ENCODE measurements at regions not wholly inside any gene's neighbourhood (a gene's known extent, or its start where the extent isn't known, plus 50 kb on each side); places are given as distances from the start of the nearest gene placed in this dataset.
A peak's percentile ranks its signal among the peaks of the same experiment; 100 is the strongest.

GRCh38 chr6:33862536-33862935, 58.7 kb upstream of the MLN start:
- POLR2A ChIA-PET = interaction anchor here (1.6 to 3.0 kb wide), 2 partner anchors 42 to 52 kb away, joined by 4 to 13 read pairs; no protein-coding TSS in a partner anchor
- DNase-seq = no peak
- Histone ChIP-seq H3K27ac (ENCODE audit: insufficient read depth in 1 of 2, low read depth in 1 of 2, low read length in 2 of 2, poor library complexity in 1 of 2, severe bottlenecking in 2 of 2) (no peak overlapping the region), H3K4me3 (ENCODE audit: control insufficient read depth in 1 of 7, extremely low read depth in 1 of 7, insufficient read depth in 4 of 7, low read depth in 2 of 7, low read length in 6 of 7) (no peak overlapping the region), H3K4me1 (ENCODE audit: control extremely low read depth in 1 of 4, control insufficient read depth in 4 of 4, insufficient read depth in 4 of 4, low read length in 3 of 4) (peaks cover 2 to 33% (median 28%) of the 10 kb centered on the region in 4 experiments), H3K9me3 (ENCODE audit: control extremely low read depth in 1 of 5, control insufficient read depth in 4 of 5, insufficient read depth in 2 of 5, low read depth in 1 of 5, low read length in 4 of 5) (peaks cover 0 to 10% (median 8%) of the 10 kb centered on the region in 5 experiments), H3K27me3 (replicated peaks in 2 of 5; ENCODE audit: control insufficient read depth in 4 of 5, insufficient read depth in 5 of 5, low read length in 4 of 5) (peaks cover 0 to 29% (median 19%) of the 10 kb centered on the region in 5 experiments), H3K36me3 (ENCODE audit: control insufficient read depth in 4 of 4, insufficient read depth in 4 of 4, low read length in 3 of 4) (no peaks in the 10 kb centered on the region)
- WGBS (ENCODE audit: insufficient coverage) = 98% methylated on average over 4 of the region's 4 CpGs
- CTCF ChIA-PET = interaction anchor here (0.5 to 2.3 kb wide), 3 partner anchors 13 to 105 kb away, joined by 3 to 11 read pairs (median 3); no protein-coding TSS in a partner anchor

- DNase-seq = peak in 2 of 3 donors; percentile 39 to 44
- POLR2A ChIA-PET = interaction anchor here (1.6 to 3.0 kb wide), 2 partner anchors 43 to 53 kb away, joined by 4 to 13 read pairs; no protein-coding TSS in a partner anchor
- Histone ChIP-seq H3K9me3 (ENCODE audit: control extremely low read depth in 1 of 5, control insufficient read depth in 4 of 5, insufficient read depth in 2 of 5, low read depth in 1 of 5, low read length in 4 of 5) (peaks cover 0 to 10% (median 8%) of the 10 kb centered on the region in 5 experiments), H3K36me3 (ENCODE audit: control insufficient read depth in 4 of 4, insufficient read depth in 4 of 4, low read length in 3 of 4) (no peaks in the 10 kb centered on the region), H3K27me3 (replicated peaks in 2 of 5; ENCODE audit: control insufficient read depth in 4 of 5, insufficient read depth in 5 of 5, low read length in 4 of 5) (peaks cover 0 to 33% (median 19%) of the 10 kb centered on the region in 5 experiments), H3K4me1 (ENCODE audit: control extremely low read depth in 1 of 4, control insufficient read depth in 4 of 4, insufficient read depth in 4 of 4, low read length in 3 of 4) (peaks cover 2 to 41% (median 36%) of the 10 kb centered on the region in 4 experiments), H3K4me3 (ENCODE audit: control insufficient read depth in 1 of 7, extremely low read depth in 1 of 7, insufficient read depth in 4 of 7, low read depth in 2 of 7, low read length in 6 of 7) (no peak overlapping the region), H3K27ac (ENCODE audit: insufficient read depth in 1 of 2, low read depth in 1 of 2, low read length in 2 of 2, poor library complexity in 1 of 2, severe bottlenecking in 2 of 2) (no peak overlapping the region)
- WGBS (ENCODE audit: insufficient coverage) = 100% methylated on average over 1 of the region's 2 CpGs
- CTCF ChIA-PET = interaction anchor here (1.1 to 2.3 kb wide), 4 partner anchors 12 to 122 kb away, joined by 3 to 11 read pairs (median 6); no protein-coding TSS in a partner anchor
These were observed 57.9 kb upstream of the MLN start for GRCh38 chr6:33861722-33862121.

- ChIA-PET POLR2A (interaction anchor here (1.6 to 3.0 kb wide), 2 partner anchors 44 to 54 kb away, joined by 4 to 13 read pairs; no protein-coding TSS in a partner anchor), CTCF (interaction anchor here (0.8 to 2.3 kb wide), 9 partner anchors 12 to 122 kb away, joined by 3 to 11 read pairs (median 3); no protein-coding TSS in a partner anchor)
- WGBS (ENCODE audit: insufficient coverage) = 4% methylated on average over 5 of the region's 7 CpGs
- Histone ChIP-seq H3K27me3 (replicated peaks in 2 of 5; ENCODE audit: control insufficient read depth in 4 of 5, insufficient read depth in 5 of 5, low read length in 4 of 5) (peaks cover 0 to 34% (median 19%) of the 10 kb centered on the region in 5 experiments), H3K4me3 (ENCODE audit: control insufficient read depth in 1 of 7, extremely low read depth in 1 of 7, insufficient read depth in 4 of 7, low read depth in 2 of 7, low read length in 6 of 7) (no peak overlapping the region), H3K4me1 (ENCODE audit: control extremely low read depth in 1 of 4, control insufficient read depth in 4 of 4, insufficient read depth in 4 of 4, low read length in 3 of 4) (peaks cover 2 to 49% (median 44%) of the 10 kb centered on the region in 4 experiments), H3K27ac (ENCODE audit: insufficient read depth in 1 of 2, low read depth in 1 of 2, low read length in 2 of 2, poor library complexity in 1 of 2, severe bottlenecking in 2 of 2) (no peak overlapping the region), H3K9me3 (ENCODE audit: control extremely low read depth in 1 of 5, control insufficient read depth in 4 of 5, insufficient read depth in 2 of 5, low read depth in 1 of 5, low read length in 4 of 5) (peaks cover 0 to 3% (median 3%) of the 10 kb centered on the region in 5 experiments), H3K36me3 (ENCODE audit: control insufficient read depth in 4 of 4, insufficient read depth in 4 of 4, low read length in 3 of 4) (no peaks in the 10 kb centered on the region)
- DNase-seq = peak; percentile 86 to 98 (median 97)
These were observed 57.1 kb upstream of the MLN start for GRCh38 chr6:33860706-33861474.

- POLR2A ChIA-PET = interaction anchor here (3.0 kb wide), 1 partner anchor 45 kb away, joined by 13 read pairs; no protein-coding TSS in a partner anchor
- H3K27me3 ChIP-seq (replicated peaks in 2 of 5; ENCODE audit: control insufficient read depth in 4 of 5, insufficient read depth in 5 of 5, low read length in 4 of 5) = peaks cover 0 to 38% (median 16%) of the 10 kb centered on the region in 5 experiments
These were observed 56.2 kb upstream of the MLN start for GRCh38 chr6:33860006-33860405.

GRCh38 chr6:33858804-33859505, 55.2 kb upstream of the MLN start:
- DNase-seq = no peak
- H3K4me1 ChIP-seq (ENCODE audit: control extremely low read depth in 1 of 4, control insufficient read depth in 4 of 4, insufficient read depth in 4 of 4, low read length in 3 of 4) = peaks cover 2 to 66% (median 55%) of the 10 kb centered on the region in 4 experiments
- no peak overlapping the region for H3K27ac ChIP-seq (ENCODE audit: insufficient read depth in 1 of 2, low read depth in 1 of 2, low read length in 2 of 2, poor library complexity in 1 of 2, severe bottlenecking in 2 of 2)
- CTCF ChIA-PET = interaction anchor here (0.9 to 2.3 kb wide), 5 partner anchors 9 to 91 kb away, joined by 3 to 5 read pairs (median 3); no protein-coding TSS in a partner anchor
- WGBS (ENCODE audit: insufficient coverage) = 95% methylated on average over 14 of the region's 16 CpGs
- H3K9me3 ChIP-seq (ENCODE audit: control extremely low read depth in 1 of 5, control insufficient read depth in 4 of 5, insufficient read depth in 2 of 5, low read depth in 1 of 5, low read length in 4 of 5) = no peaks in the 10 kb centered on the region
- H3K4me3 ChIP-seq (ENCODE audit: control insufficient read depth in 1 of 7, extremely low read depth in 1 of 7, insufficient read depth in 4 of 7, low read depth in 2 of 7, low read length in 6 of 7) = no peak overlapping the region
- POLR2A ChIA-PET = no interaction called here
- peaks cover 0 to 48% (median 16%) of the 10 kb centered on the region in 5 experiments for H3K27me3 ChIP-seq (replicated peaks in 2 of 5; ENCODE audit: control insufficient read depth in 4 of 5, insufficient read depth in 5 of 5, low read length in 4 of 5)
- H3K36me3 ChIP-seq (ENCODE audit: control insufficient read depth in 4 of 4, insufficient read depth in 4 of 4, low read length in 3 of 4) = no peaks in the 10 kb centered on the region

More at GRCh38 chr6:33860006-33860405, 56.2 kb upstream of the MLN start:
- no peak overlapping the region for H3K27ac ChIP-seq (ENCODE audit: insufficient read depth in 1 of 2, low read depth in 1 of 2, low read length in 2 of 2, poor library complexity in 1 of 2, severe bottlenecking in 2 of 2)
- CTCF ChIA-PET = interaction anchor here (1.0 to 2.0 kb wide), 5 partner anchors 20 to 92 kb away, joined by 3 to 8 read pairs (median 3); no protein-coding TSS in a partner anchor
- no peak for DNase-seq
- no peaks in the 10 kb centered on the region for H3K9me3 ChIP-seq (ENCODE audit: control extremely low read depth in 1 of 5, control insufficient read depth in 4 of 5, insufficient read depth in 2 of 5, low read depth in 1 of 5, low read length in 4 of 5)
- peaks cover 2 to 58% (median 49%) of the 10 kb centered on the region in 4 experiments for H3K4me1 ChIP-seq (ENCODE audit: control extremely low read depth in 1 of 4, control insufficient read depth in 4 of 4, insufficient read depth in 4 of 4, low read length in 3 of 4)
- H3K4me3 ChIP-seq (ENCODE audit: control insufficient read depth in 1 of 7, extremely low read depth in 1 of 7, insufficient read depth in 4 of 7, low read depth in 2 of 7, low read length in 6 of 7) = no peak overlapping the region
- 100% methylated on average over 1 of the region's 6 CpGs for WGBS (ENCODE audit: insufficient coverage)
- H3K36me3 ChIP-seq (ENCODE audit: control insufficient read depth in 4 of 4, insufficient read depth in 4 of 4, low read length in 3 of 4) = no peaks in the 10 kb centered on the region

GRCh38 chr6:33857932-33858475, 54.2 kb upstream of the MLN start:
- H3K9me3 ChIP-seq (ENCODE audit: control extremely low read depth in 1 of 5, control insufficient read depth in 4 of 5, insufficient read depth in 2 of 5, low read depth in 1 of 5, low read length in 4 of 5) = no peaks in the 10 kb centered on the region
- H3K27ac ChIP-seq (ENCODE audit: insufficient read depth in 1 of 2, low read depth in 1 of 2, low read length in 2 of 2, poor library complexity in 1 of 2, severe bottlenecking in 2 of 2) = no peak overlapping the region
- H3K4me1 ChIP-seq (ENCODE audit: control extremely low read depth in 1 of 4, control insufficient read depth in 4 of 4, insufficient read depth in 4 of 4, low read length in 3 of 4) = peaks cover 2 to 66% (median 55%) of the 10 kb centered on the region in 4 experiments
- peaks cover 0 to 55% (median 15%) of the 10 kb centered on the region in 5 experiments for H3K27me3 ChIP-seq (replicated peaks in 2 of 5; ENCODE audit: control insufficient read depth in 4 of 5, insufficient read depth in 5 of 5, low read length in 4 of 5)
- ChIA-PET CTCF (interaction anchor here (1.1 to 2.3 kb wide), 4 partner anchors 8 to 60 kb away, joined by 3 to 5 read pairs (median 4); no protein-coding TSS in a partner anchor), POLR2A (no interaction called here)
- H3K4me3 ChIP-seq (ENCODE audit: control insufficient read depth in 1 of 7, extremely low read depth in 1 of 7, insufficient read depth in 4 of 7, low read depth in 2 of 7, low read length in 6 of 7) = no peak overlapping the region
- WGBS (ENCODE audit: insufficient coverage) = 33% methylated on average over 3 of the region's 7 CpGs
- no peaks in the 10 kb centered on the region for H3K36me3 ChIP-seq (ENCODE audit: control insufficient read depth in 4 of 4, insufficient read depth in 4 of 4, low read length in 3 of 4)
- peak in 1 of 3 donors; percentile 20 for DNase-seq

Measured in common myeloid progenitor, CD34-positive (primary cell).